A673 (cell line): ENCODE measurements at regions not wholly inside any gene's neighbourhood (a gene's known extent, or its start where the extent isn't known, plus 50 kb on each side); places are given as distances from the start of the nearest gene placed in this dataset.

ENCODE experiments used
- EZH2 ChIP-seq: fragments of 200-600 bp; sonication (generic); IDR thresholded peaks from 2 replicates; pipeline ENCODE4 v1.6.1; 2017; ENCODE audit warnings: borderline replicate concordance, low read depth, mild to moderate bottlenecking, mixed read lengths, antibody characterized with exemption, low read length; ENCODE audit not compliant: poor library complexity, severe bottlenecking
- TF ChIP-seq, protein P1 (sequence below): fragments of 300-800, 200-600 bp; sonication (generic); conservative IDR thresholded peaks from 2 replicates; pipeline ENCODE4 v1.5.1; 2017; ENCODE audit warnings: low read depth, mild to moderate bottlenecking, antibody characterized with exemption, low read length, moderate library complexity, mixed read lengths

DNA sequence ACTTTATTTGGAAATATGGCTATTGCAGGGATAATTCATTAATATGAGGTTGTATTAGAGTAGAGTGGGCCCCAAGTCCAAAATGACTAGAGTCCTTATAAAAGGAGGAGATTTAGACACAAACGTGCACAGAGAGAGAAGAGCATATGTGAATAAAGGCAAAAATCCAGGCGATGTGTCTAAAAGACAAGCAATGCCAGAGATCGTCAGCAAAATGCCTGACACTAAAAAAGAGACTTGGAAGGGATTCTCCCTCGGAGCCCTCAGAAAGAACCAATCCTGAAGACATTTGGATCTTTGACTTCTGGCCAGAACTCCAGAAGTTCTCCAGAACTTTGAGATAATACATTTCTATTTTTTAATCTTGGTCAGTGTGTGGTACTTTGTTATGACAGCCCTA, 472.1 kb downstream of the NLGN4X start:
- TF ChIP-seq, protein P1, sequence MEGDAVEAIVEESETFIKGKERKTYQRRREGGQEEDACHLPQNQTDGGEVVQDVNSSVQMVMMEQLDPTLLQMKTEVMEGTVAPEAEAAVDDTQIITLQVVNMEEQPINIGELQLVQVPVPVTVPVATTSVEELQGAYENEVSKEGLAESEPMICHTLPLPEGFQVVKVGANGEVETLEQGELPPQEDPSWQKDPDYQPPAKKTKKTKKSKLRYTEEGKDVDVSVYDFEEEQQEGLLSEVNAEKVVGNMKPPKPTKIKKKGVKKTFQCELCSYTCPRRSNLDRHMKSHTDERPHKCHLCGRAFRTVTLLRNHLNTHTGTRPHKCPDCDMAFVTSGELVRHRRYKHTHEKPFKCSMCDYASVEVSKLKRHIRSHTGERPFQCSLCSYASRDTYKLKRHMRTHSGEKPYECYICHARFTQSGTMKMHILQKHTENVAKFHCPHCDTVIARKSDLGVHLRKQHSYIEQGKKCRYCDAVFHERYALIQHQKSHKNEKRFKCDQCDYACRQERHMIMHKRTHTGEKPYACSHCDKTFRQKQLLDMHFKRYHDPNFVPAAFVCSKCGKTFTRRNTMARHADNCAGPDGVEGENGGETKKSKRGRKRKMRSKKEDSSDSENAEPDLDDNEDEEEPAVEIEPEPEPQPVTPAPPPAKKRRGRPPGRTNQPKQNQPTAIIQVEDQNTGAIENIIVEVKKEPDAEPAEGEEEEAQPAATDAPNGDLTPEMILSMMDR = no peak
- TF ChIP-seq EZH2 = no peak
